ENCODE measurements at regions not wholly inside any gene's neighbourhood (a gene's known extent, or its start where the extent isn't known, plus 50 kb on each side); places are given as distances from the start of the nearest gene placed in this dataset.
"Not testable (repeated sequence)": the region's sequence is repeated elsewhere in the genome, so short reads cannot be mapped to it uniquely, and the experiment has no call there.

DNA sequence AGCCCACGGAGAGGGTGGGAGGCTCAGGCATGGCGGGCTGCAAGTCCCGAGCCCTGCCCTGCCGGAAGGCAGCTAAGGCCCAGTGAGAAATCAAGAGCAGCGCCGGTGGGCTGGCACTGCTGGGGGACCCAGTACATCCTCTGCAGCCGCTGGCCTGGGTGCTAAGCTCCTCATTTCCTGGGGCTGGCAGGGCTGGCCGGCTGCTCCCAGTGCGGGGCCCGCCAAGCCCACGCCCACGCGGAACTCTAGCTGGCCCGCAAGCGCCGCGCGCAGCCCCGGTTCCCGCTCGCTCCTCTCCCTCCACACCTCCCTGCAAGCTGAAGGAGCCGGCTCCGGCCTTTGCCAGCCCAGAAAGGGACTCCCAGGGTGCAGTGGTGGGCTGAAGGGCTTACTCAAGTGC lies 52.7 kb upstream of the RNF182 start:
- FAIRE-seq; H3K4me3 ChIP-seq (replicated peaks in 1 of 3; ENCODE audit: insufficient read depth in 1 of 3, low read depth in 1 of 3, low read length in 3 of 3); intact Hi-C loops (cut with micrococcal nuclease); H3K79me2 ChIP-seq (ENCODE audit: control insufficient read depth, insufficient read depth, low read length); H3K27ac ChIP-seq (ENCODE audit: insufficient read depth, low read depth, low read length); H3K27me3 ChIP-seq (ENCODE audit: control insufficient read depth in 2 of 2, insufficient read depth in 2 of 2, low read length in 2 of 2); POLR2A ChIA-PET; H3K9me3 ChIP-seq (replicated peaks; ENCODE audit: control insufficient read depth, insufficient read depth, low read length); H4K20me1 ChIP-seq (replicated peaks; ENCODE audit: control insufficient read depth, extremely low read depth, insufficient read depth, low read length); H3K36me3 ChIP-seq (ENCODE audit: control insufficient read depth in 2 of 2, extremely low read depth in 1 of 2, insufficient read depth in 2 of 2, low read length in 2 of 2); DNase-seq (ENCODE audit: low read depth, low spot score); H3K4me2 ChIP-seq (ENCODE audit: insufficient read depth, low read length); H2AFZ ChIP-seq (ENCODE audit: low read depth, low read length); H3K4me1 ChIP-seq (ENCODE audit: control insufficient read depth, extremely low read depth, insufficient read depth, low read length); H3K9ac ChIP-seq (replicated peaks; ENCODE audit: extremely low read depth, insufficient read depth, low read length); H3K9me1 ChIP-seq (replicated peaks; ENCODE audit: control insufficient read depth, extremely low read depth, insufficient read depth, low read length); BruUV-seq (replicated peaks); dilution Hi-C loops (cut with MboI; ENCODE audit: extremely low pct_ligation_motif_present, low sequenced_read_pairs): not testable (repeated sequence)
- CTCF ChIA-PET = interaction anchor here (1.2 to 2.5 kb wide), 2 partner anchors 37 to 195 kb away, joined by 3 to 13 read pairs; no protein-coding TSS in a partner anchor

DNA sequence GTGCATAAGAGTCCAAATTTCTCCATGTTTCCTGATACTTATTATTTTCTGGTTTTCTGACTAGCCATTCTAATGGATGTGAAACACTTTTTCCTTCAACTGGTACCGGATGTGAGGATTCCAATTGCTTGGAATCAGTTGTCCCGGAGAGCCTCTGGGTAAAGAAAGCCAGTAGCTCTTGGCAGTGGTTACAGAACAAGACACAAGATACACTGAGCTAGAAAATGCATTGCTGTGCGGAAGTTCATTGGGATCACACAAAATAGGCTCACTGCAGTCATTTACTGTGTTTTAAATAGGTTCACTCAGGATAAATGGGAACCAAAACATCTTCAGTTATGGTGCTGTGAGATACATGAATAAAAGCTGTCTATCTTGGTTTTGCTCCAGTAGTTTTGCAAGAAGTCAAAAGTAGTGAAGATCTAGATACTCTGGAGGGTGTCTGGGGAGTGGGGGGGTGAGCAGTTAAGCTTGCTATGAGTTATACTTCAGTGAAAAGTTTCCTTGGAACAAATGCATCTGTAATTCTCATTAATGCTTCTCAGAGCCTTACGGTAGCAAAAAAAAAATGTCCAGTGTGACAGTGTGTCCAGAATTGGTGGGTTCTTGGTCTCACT lies 54.4 kb upstream of the RNF182 start:
- POLR2A ChIA-PET = no interaction called here
- no peak overlapping the region for H3K4me2 ChIP-seq (ENCODE audit: insufficient read depth, low read length)
- no peak for DNase-seq (ENCODE audit: low read depth, low spot score)
- H3K4me1 ChIP-seq (ENCODE audit: control insufficient read depth, extremely low read depth, insufficient read depth, low read length) = no peaks in the 10 kb centered on the region
- no peaks in the 10 kb centered on the region for H4K20me1 ChIP-seq (replicated peaks; ENCODE audit: control insufficient read depth, extremely low read depth, insufficient read depth, low read length)
- intact Hi-C loops (cut with micrococcal nuclease) = no loop called here
- H3K27ac ChIP-seq (ENCODE audit: insufficient read depth, low read depth, low read length) = no peak overlapping the region
- CTCF ChIA-PET = interaction anchor here (0.9 to 2.5 kb wide), 4 partner anchors 15 to 197 kb away, joined by 3 to 13 read pairs (median 5); no protein-coding TSS in a partner anchor
- H3K36me3 ChIP-seq (ENCODE audit: control insufficient read depth in 2 of 2, extremely low read depth in 1 of 2, insufficient read depth in 2 of 2, low read length in 2 of 2) = no peaks in the 10 kb centered on the region
- FAIRE-seq = no peak
- H2AFZ ChIP-seq (ENCODE audit: low read depth, low read length) = no peak overlapping the region
- no peaks in the 10 kb centered on the region for H3K9me3 ChIP-seq (replicated peaks; ENCODE audit: control insufficient read depth, insufficient read depth, low read length)
- dilution Hi-C loops (cut with MboI; ENCODE audit: extremely low pct_ligation_motif_present, low sequenced_read_pairs) = no loop called here
- no peak overlapping the region for H3K4me3 ChIP-seq (replicated peaks in 1 of 3; ENCODE audit: insufficient read depth in 1 of 3, low read depth in 1 of 3, low read length in 3 of 3)
- H3K9me1 ChIP-seq (replicated peaks; ENCODE audit: control insufficient read depth, extremely low read depth, insufficient read depth, low read length) = no peaks in the 10 kb centered on the region
- no peak for TF ChIP-seq JUN (IDR thresholded peaks at IDR 0.05; ENCODE audit: borderline replicate concordance, insufficient read depth, insufficient read length, low read depth)
- TF ChIP-seq CTCF (IDR thresholded peaks at IDR 0.05; ENCODE audit: extremely low read depth in 1 of 2, insufficient read depth in 1 of 2, low read depth in 1 of 2, low read length in 2 of 2) = no peak
- TF ChIP-seq POLR2AphosphoS5 (IDR thresholded peaks at IDR 0.05; ENCODE audit: insufficient read depth, low read depth, low read length) = no peak
- TF ChIP-seq EZH2 (IDR thresholded peaks at IDR 0.05; ENCODE audit: borderline replicate concordance, low read depth, low read length, severe bottlenecking) = no peak
- TF ChIP-seq FOS (IDR thresholded peaks at IDR 0.05; ENCODE audit: borderline replicate concordance, insufficient read depth, low read length) = no peak
- no peak for TF ChIP-seq MAX (IDR thresholded peaks at IDR 0.05; ENCODE audit: insufficient read depth, insufficient read length)
- no peak for TF ChIP-seq MYC (IDR thresholded peaks at IDR 0.05; ENCODE audit: low read depth, low read length)
- TF ChIP-seq POLR2A (IDR thresholded peaks at IDR 0.05; ENCODE audit: low read depth, low read length) = no peak
- TF ChIP-seq GATA2 (IDR thresholded peaks at IDR 0.05; ENCODE audit: insufficient read depth, insufficient read length, low read depth, low read length) = no peak
- no TSS peak for BruUV-seq (replicated peaks)
- peaks cover 0 to 4% of the 10 kb centered on the region in 2 experiments for H3K27me3 ChIP-seq (ENCODE audit: control insufficient read depth in 2 of 2, insufficient read depth in 2 of 2, low read length in 2 of 2)
- H3K9ac ChIP-seq (replicated peaks; ENCODE audit: extremely low read depth, insufficient read depth, low read length) = no peak overlapping the region
- H3K79me2 ChIP-seq (ENCODE audit: control insufficient read depth, insufficient read depth, low read length) = no peaks in the 10 kb centered on the region
